Fibroblast of lung (primary cell): ENCODE measurements at regions not wholly inside any gene's neighbourhood (a gene's known extent, or its start where the extent isn't known, plus 50 kb on each side); places are given as distances from the start of the nearest gene placed in this dataset.

ENCODE experiments used
- DNase-seq, 2 donors: peaks; one replicate each; pipeline versions ENCODE4 v3.0.0 to v3.0.0-alpha.2; 2010; ENCODE audit warnings: low read depth in 2 of 2
- H2AFZ ChIP-seq: 2 replicates; pipeline ENCODE4 v1.5.1; 2012; ENCODE audit warnings: low read length, control low read depth, inconsistent platforms
- H3K27ac ChIP-seq: 2 replicates; pipeline ENCODE4 v1.5.1; 2011; ENCODE audit warnings: low read length, control low read depth; ENCODE audit not compliant: insufficient read depth
- H3K27me3 ChIP-seq: 2 replicates; pipeline ENCODE4 v1.5.1; 2011; ENCODE audit warnings: mild to moderate bottlenecking, low read length; ENCODE audit not compliant: control insufficient read depth, insufficient read depth
- H3K36me3 ChIP-seq: 2 replicates; pipeline ENCODE4 v1.5.1; 2011; ENCODE audit warnings: low read length; ENCODE audit not compliant: control insufficient read depth, insufficient read depth
- H3K4me1 ChIP-seq: 2 replicates; pipeline ENCODE4 v1.5.1; 2011; ENCODE audit warnings: low read length; ENCODE audit not compliant: control insufficient read depth, insufficient read depth; ENCODE audit errors: extremely low read depth
- H3K4me2 ChIP-seq: 2 replicates; pipeline ENCODE4 v1.5.1; 2011; ENCODE audit warnings: low read length, control low read depth; ENCODE audit not compliant: insufficient read depth; ENCODE audit errors: extremely low read depth
- H3K4me3 ChIP-seq, 4 experiments: fragments of 200-600 bp in 1 of 4; sonication (generic) in 1 of 4; replicated peaks in 1 of 4; 2 replicates each; pipeline ENCODE4 v1.5.1; 2011 to 2016; ENCODE audit warnings: low read length in 4 of 4, low read depth in 3 of 4, mild to moderate bottlenecking in 3 of 4, control low read depth in 2 of 4, inconsistent platforms in 1 of 4, mixed read lengths in 1 of 4; ENCODE audit not compliant: insufficient read depth in 1 of 4; ENCODE audit errors: control extremely low read depth in 1 of 4
- H3K79me2 ChIP-seq: 2 replicates; pipeline ENCODE4 v1.5.1; 2012; ENCODE audit warnings: mild to moderate bottlenecking, low read length, inconsistent platforms; ENCODE audit not compliant: control insufficient read depth, insufficient read depth
- H3K9ac ChIP-seq: 2 replicates; pipeline ENCODE4 v1.5.1; 2011; ENCODE audit warnings: mild to moderate bottlenecking, low read length, control low read depth; ENCODE audit not compliant: insufficient read depth
- H3K9me3 ChIP-seq: 2 replicates; pipeline ENCODE4 v1.5.1; 2012; ENCODE audit warnings: low read depth, low read length; ENCODE audit not compliant: control insufficient read depth, insufficient read depth
- H4K20me1 ChIP-seq: 2 replicates; pipeline ENCODE4 v1.5.1; 2011; ENCODE audit warnings: low read length; ENCODE audit not compliant: control insufficient read depth, insufficient read depth; ENCODE audit errors: extremely low read depth
- EZH2 ChIP-seq: IDR thresholded peaks from 2 replicates; pipeline ENCODE4 v1.5.1; 2012; ENCODE audit warnings: low read length, control low read depth, mild to moderate bottlenecking; ENCODE audit errors: missing control alignments
- TF ChIP-seq, protein P1 (sequence below), 2 donors: IDR thresholded peaks in 1 of 2; conservative IDR thresholded peaks in 1 of 2; 1 replicate in 1 of 2; 2 replicates in 1 of 2; pipeline ENCODE4 v1.5.1; 2011 to 2012; ENCODE audit warnings: low read length in 2 of 2, control low read depth in 1 of 2, inconsistent platforms in 1 of 2, low read depth in 1 of 2, mild to moderate bottlenecking in 1 of 2

DNA sequence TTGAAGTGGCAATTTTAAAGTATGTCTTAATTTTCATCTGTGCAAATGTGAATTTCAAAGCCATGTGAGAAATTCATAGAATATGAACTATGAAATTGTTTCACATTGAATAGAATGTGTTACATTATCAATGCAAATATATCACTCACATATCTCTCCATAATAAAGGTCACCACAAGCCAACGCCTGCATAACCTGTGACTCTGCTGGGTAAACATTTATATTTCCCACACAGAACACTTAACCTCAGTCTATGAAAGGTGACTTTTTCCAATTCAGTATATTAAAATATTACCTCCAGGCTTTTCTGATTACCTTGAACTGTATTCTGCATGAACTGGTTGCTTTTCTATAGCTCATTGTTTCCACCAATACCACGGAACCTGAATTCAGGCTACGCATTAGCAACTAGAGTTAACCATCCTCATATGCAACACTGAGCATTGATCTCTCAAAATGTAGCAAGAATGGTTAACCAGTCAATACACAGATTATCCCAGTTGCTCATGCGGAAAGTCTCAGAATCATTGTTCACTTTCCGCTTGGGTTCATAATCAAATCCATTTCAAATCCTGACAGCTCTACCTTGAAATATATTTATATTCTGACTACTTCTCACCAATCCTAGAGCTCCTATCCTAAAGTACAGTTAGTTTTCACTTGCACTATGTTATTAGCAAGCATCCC is 126.6 kb upstream of the TYRP1 start:
- Histone ChIP-seq H3K9me3 (no peaks in the 10 kb centered on the region), H3K79me2 (no peaks in the 10 kb centered on the region)

DNA sequence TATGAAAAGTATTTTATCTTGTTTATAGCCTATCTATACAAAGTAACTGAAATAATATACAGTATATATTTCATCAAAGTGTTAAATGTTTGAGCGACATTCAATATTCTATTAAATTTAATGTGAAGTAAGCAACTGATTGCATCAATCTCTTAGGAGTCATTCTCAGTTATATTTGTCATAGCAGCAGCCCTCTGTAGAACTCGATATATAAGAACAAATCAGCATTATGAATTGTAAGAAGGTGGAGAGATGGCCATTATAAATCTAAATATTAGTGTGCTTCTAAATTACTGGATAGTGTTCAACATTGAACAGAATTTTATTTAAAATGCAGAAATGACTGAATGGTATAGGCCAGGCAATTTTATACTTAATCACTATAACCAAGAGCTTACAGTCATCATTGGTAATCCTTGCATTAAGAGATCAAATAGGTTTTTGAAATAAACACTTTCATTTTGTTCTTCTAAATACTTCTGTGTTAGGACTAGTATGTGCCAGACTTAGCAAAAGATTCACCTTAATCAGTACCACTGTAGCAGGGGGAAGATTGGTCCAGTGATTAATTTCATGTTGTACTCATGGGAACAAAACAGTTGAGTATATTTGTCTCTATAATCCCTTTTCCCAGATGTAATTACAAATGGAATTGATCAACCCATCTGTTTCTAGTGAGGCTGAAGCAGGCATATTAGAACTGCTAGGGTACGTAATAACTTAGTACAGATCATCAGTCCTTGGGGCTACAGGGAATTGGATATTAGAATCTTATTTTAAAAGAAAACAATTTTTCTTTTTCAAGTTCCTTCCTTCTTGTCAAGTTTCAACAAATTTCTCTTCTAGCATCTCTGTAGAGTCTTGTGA is 108.3 kb upstream of the TYRP1 start:
- Histone ChIP-seq H3K9ac (no peak overlapping the region), H4K20me1 (no peaks in the 10 kb centered on the region), H3K79me2 (no peaks in the 10 kb centered on the region), H3K27me3 (no peaks in the 10 kb centered on the region), H3K27ac (no peak overlapping the region), H3K36me3 (no peaks in the 10 kb centered on the region), H3K9me3 (no peaks in the 10 kb centered on the region), H3K4me3 (no peak overlapping the region), H2AFZ (no peak overlapping the region), H3K4me1 (no peaks in the 10 kb centered on the region), H3K4me2 (no peak overlapping the region)
- DNase-seq, result no peak
- TF ChIP-seq, protein P1, sequence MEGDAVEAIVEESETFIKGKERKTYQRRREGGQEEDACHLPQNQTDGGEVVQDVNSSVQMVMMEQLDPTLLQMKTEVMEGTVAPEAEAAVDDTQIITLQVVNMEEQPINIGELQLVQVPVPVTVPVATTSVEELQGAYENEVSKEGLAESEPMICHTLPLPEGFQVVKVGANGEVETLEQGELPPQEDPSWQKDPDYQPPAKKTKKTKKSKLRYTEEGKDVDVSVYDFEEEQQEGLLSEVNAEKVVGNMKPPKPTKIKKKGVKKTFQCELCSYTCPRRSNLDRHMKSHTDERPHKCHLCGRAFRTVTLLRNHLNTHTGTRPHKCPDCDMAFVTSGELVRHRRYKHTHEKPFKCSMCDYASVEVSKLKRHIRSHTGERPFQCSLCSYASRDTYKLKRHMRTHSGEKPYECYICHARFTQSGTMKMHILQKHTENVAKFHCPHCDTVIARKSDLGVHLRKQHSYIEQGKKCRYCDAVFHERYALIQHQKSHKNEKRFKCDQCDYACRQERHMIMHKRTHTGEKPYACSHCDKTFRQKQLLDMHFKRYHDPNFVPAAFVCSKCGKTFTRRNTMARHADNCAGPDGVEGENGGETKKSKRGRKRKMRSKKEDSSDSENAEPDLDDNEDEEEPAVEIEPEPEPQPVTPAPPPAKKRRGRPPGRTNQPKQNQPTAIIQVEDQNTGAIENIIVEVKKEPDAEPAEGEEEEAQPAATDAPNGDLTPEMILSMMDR (conservative IDR thresholded peaks at IDR 0.05 in 1 of 2, IDR thresholded peaks at IDR 0.05 in 1 of 2; ENCODE audit: low read depth in 1 of 2, low read length in 2 of 2), result no peak
- TF ChIP-seq EZH2, result no peak

More for the DNA sequence above, 126.6 kb upstream of the TYRP1 start:
- Histone ChIP-seq H3K27ac (no peak overlapping the region), H2AFZ (no peak overlapping the region), H3K4me1 (no peaks in the 10 kb centered on the region), H3K4me2 (no peak overlapping the region), H3K27me3 (no peaks in the 10 kb centered on the region), H3K9ac (no peak overlapping the region), H4K20me1 (no peaks in the 10 kb centered on the region), H3K4me3 (no peak overlapping the region), H3K36me3 (no peaks in the 10 kb centered on the region)
- DNase-seq, result no peak
- no peak for TF ChIP-seq EZH2
- TF ChIP-seq, protein P1 (conservative IDR thresholded peaks at IDR 0.05 in 1 of 2, IDR thresholded peaks at IDR 0.05 in 1 of 2; ENCODE audit: low read depth in 1 of 2, low read length in 2 of 2), result no peak

DNA sequence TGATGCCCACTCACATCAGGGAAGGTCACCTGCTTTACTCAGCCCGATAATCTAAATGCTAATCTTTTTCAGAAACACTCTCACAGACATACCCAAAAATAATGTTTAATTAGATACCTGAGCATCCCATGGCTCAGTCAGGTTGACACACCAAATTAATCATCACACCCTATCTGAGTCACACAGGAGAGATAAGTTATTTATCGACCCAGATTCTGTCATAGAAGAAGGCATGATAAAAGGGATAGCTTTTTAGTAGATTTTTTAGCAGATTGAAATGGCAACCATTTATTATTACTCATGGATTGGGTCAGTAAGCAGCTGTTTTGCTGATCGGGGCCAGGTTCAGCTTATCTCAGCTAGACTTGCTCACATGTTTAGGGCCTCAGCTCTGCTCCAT is 97.8 kb upstream of the TYRP1 start:
- Histone ChIP-seq H3K9me3 (no peaks in the 10 kb centered on the region), H3K9ac (no peak overlapping the region), H3K4me1 (no peaks in the 10 kb centered on the region), H3K4me2 (no peak overlapping the region), H3K36me3 (no peaks in the 10 kb centered on the region), H3K4me3 (no peak overlapping the region), H3K79me2 (no peaks in the 10 kb centered on the region), H3K27me3 (no peaks in the 10 kb centered on the region), H4K20me1 (no peaks in the 10 kb centered on the region), H3K27ac (no peak overlapping the region), H2AFZ (no peak overlapping the region)
- TF ChIP-seq EZH2, result no peak
- TF ChIP-seq, protein P1 (conservative IDR thresholded peaks at IDR 0.05 in 1 of 2, IDR thresholded peaks at IDR 0.05 in 1 of 2; ENCODE audit: low read depth in 1 of 2, low read length in 2 of 2), result no peak
- DNase-seq, result no peak
